Activated CD8-positive, alpha-beta memory T cell treated with anti-CD3 and anti-CD28 coated beads, Interleukin-2, amount 50 U/mL, for 1 hour (primary cell): ENCODE measurements at regions not wholly inside any gene's neighbourhood (a gene's known extent, or its start where the extent isn't known, plus 50 kb on each side); places are given as distances from the start of the nearest gene placed in this dataset.

Experiments
- DNase-seq: peaks from one replicate; pipeline ENCODE4 v3.0.0-alpha.2; 2020; ENCODE audit errors: extremely low read depth

DNA sequence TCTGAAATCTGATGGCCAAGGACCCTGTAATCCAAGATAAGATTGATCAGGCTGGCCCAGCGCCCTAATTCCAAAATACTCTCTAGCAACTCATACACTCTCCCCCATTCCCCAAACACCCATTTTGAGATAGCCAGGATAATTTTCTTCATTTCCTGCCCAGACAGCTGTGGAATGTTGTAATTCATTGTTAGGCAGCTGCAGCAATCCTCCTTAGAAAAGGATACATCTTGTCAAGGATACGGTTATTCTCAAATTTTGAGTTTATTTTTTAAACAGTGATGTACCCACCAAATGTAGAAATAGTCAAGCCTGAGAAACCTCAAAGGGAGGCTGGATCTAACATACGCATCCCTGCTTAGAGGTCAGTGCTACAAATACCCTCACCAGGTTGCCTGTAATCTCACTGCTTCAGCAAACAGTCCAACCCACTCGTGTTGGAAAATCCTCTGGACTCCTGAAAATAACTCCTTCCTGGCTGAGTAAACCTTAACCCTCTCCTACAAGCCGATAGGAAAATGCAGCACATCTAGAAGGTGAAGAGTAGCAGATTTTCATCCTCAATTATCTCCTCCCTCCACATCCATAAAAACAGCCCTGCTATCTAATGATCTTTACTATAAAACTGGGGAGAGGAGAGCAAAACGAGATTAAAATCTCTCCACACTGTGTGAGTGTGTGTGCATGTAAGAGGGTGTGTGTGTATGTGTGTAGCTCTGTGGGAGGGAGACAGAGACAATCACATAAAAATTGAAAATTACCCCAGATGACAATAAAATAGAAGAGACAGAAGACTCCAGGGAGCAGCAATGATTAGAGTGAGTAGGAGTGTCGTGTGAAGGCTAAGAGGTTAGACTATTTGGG, 683.1 kb downstream of the DIAPH3 start:
- DNase-seq = no peak

DNA sequence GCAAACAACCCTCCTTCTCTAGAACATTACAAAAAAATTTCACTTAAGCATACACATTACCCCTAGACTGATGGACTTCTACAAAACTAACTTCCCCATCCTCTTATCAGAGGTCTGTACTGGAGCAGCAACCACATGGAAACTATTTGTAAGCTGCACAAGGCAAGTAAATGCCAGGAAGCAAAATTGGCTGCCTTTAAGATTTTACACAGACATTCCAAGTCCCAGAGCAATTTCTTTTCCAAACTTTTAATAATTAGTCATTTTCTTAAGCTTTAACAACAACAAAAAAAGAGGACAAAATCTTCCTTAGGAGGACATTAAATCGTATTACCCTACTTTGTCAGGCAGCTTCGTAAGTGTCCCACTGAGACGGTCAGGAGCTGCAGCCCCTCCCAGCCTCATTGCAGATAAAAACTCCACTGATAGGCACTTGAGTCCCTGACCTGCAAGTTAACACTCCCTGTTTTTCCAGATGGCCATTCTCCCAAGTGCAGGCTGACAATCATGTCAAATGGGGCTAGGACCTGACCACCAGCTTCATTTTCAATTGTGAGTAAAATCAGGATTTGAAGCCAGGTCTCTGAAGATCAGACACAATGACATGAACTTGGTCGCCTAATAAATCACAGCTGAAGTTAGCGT, 680.1 kb downstream of the DIAPH3 start:
- no peak for DNase-seq

DNA sequence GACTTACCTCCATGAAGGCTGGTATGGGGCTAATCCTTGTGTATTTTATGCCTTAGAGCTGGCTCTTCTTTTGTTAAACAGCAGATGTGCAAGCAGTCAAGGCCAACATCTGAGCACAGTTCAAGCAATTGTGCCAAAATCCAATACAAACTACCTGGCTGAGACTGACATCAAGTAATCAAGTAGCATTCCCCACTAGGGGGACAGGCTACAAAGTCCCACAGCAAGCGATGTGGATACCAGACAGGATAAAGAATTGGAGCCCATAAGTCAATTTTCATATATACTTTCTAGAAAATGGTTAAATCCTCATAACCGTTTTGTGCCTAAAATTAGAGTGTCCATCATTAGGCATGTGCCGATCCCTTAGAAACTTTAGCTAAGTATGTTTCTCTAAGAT, 675.8 kb downstream of the DIAPH3 start:
- no peak for DNase-seq

GRCh38 chr13:59488436-59488835, 675.3 kb downstream of the DIAPH3 start:
- no peak for DNase-seq

DNA sequence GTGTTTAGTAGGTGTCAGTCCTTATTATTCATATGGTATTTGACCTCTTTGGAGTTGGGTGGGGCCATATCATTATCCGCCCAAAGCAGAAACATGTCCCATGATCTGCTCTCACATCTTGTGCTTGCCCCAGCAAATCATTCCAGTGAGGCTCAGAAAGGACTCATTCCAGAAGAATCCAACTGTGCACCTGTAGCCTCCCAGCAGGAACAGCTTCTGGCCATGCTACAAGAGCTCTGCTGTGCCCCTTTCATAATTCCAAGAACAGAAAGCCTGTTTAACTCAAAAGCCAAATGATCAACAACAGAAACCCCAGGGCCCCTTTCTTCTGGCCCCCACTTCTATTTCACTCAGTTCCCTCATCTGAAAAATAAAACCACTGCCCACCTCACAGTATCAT, 673.1 kb downstream of the DIAPH3 start:
- DNase-seq = no peak

DNA sequence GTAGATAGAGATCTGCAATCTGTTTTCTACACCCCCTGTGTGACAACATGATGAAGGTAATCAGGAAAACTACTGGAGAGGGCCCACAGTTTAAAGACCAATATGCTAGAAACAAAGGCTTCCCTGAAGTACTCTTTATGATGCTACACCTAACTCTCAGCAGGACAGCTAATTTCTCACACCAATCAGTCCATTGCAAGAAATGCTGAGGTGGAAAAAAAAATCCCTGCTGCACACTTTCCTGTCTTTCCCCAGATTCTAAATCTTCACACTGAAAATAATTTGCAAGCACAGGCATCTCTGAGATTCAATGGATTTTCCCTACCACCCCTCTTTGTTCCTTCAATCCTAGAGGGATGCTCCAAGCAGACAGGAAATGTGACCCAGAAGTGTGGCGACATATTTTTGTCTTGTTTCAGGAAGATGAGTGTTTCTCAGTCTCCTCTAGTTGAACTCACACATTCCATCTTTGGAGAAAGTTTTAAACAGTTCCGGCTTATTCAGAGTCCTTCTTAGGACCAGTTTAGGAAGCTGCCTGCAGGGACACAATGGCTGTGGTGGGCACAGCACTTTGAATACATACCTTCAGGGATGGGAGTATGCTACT, 671.6 kb downstream of the DIAPH3 start:
- no peak for DNase-seq

- DNase-seq = no peak
Observed at GRCh38 chr13:59493436-59493965, 670.2 kb downstream of the DIAPH3 start.

- DNase-seq = no peak
Observed at GRCh38 chr13:59494151-59494550, 669.6 kb downstream of the DIAPH3 start.

DNA sequence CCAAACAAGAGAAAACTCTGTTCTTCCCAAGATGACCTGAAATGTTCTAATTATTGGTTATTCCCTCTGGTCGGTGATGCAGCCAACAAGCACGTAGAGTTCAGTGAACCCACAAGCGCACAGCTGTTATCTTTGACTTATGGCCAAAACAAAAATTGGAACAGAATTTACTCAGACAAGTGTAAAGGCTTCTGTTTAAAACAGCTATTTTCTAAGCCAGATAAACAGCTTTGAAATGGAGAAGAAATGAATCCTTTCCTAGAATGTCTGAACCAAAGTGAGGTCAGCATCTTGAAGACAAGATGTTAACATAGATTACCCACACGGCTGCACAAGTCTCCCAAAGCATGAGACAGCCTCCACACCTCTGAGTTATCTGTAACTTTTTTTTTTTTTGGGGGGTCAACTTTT, 669.2 kb downstream of the DIAPH3 start:
- no peak for DNase-seq

GRCh38 chr13:59495299-59495698, 668.4 kb downstream of the DIAPH3 start:
- DNase-seq = no peak

DNA sequence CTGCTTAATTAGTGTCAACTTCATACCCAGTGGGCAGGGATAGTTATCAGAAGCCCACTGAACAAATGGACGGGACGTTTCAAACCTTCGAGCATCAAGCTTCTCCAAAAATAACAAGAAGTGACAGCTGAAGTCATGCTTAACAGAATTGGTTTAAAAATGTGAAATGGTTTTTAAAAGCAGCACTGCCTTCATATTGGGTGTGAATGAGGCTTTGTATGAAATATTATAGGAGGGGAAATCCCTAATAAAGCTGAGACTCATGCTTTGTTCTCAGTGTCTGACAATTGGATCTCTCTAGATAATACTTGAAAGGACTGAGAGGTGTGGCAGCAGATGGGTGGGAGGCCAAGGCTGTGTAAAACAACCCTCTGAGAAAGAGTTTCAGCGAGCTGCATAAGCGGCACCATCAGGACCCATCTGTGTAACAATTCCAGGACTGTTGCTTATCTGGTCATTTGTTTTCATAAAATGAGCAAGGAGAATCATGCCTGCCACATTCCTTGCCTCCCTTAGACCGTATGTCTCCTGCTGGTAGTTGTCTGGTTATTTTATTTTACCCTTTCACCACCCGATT, 667.7 kb downstream of the DIAPH3 start:
- no peak for DNase-seq

GRCh38 chr13:59497621-59498247, 666.0 kb downstream of the DIAPH3 start:
- DNase-seq = no peak

- DNase-seq = no peak
Observed at GRCh38 chr13:59501004-59501403, 662.7 kb downstream of the DIAPH3 start.

DNA sequence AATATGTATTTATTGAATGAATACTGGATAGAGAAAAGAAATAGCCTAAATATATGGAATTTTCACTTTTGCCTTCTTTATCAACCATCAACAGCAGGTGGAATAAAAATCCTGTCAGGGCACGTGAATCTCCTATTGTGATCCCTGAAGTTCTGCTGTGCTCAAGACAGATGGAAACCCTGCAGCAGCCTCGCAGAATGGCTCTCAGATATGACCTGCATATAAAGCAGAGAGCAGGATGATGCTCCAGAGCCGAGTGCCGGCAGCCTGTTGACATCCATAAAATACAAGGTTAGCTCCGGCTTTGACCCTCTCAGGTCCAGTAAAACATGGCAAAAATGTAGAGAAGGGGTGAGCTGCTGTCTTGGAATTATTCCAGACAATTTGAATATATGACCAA, 659.3 kb downstream of the DIAPH3 start:
- no peak for DNase-seq

DNA sequence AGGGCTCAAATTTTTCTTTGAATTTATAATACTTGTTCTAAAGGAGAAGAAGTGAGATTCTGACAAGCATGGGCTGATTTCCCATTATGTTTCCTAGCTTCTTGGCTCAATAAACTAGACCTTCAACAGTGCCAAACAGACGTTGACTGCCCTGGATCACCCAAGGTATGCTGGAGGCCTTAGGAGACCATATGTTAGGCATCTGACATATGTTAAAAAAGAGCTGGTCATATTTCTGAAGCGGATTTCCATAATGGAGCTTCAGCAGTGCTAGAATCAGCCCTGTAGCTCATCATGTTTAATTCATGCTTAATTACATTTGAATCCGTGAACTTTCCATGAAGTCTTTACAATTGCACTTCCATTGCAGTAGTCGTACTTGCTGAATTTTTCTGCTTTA, 653.3 kb downstream of the DIAPH3 start:
- no peak for DNase-seq

GRCh38 chr13:59513686-59514085, 650.0 kb downstream of the DIAPH3 start:
- no peak for DNase-seq

GRCh38 chr13:59514316-59514715, 649.4 kb downstream of the DIAPH3 start:
- no peak for DNase-seq

GRCh38 chr13:59519819-59520218, 643.9 kb downstream of the DIAPH3 start:
- DNase-seq = no peak

- DNase-seq = no peak
Observed at GRCh38 chr13:59521549-59521948, 642.2 kb downstream of the DIAPH3 start.

DNA sequence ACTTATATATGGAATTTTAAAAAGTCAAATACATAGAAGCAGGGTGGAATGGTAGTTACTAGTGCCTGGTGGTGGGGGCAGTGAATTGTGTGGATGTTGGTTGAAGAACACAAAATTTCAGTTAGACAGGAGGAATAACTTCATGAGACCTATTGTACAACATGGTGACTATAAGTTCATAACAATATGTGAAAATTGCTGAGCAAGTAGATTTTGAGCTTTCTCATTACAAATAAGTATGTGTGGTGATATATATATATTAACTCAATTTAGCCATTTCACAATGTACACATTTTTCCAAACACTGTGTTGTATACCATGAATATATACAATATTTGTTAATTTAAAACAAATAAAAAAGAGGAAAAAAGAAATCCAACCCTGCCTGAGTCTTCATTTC, 641.1 kb downstream of the DIAPH3 start:
- DNase-seq = no peak

DNA sequence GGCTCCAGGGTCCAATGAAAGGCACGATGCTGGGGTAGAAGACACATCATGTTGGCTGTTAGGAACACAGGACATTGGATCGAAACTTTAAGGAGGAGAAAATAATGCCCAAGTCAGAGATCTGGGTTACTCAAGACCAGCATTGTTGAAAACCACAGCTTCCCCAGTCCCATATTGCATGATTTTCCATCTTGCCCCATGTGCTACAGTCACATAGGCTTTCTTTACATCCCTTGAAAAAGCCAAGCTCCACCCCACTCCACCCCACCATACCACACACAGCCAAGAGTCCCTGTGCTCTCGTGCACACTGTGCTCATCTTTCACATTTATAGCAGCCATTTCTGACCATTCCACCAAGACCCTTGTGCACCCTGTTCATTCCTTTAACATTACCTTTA, 636.2 kb downstream of the DIAPH3 start:
- DNase-seq = no peak

DNA sequence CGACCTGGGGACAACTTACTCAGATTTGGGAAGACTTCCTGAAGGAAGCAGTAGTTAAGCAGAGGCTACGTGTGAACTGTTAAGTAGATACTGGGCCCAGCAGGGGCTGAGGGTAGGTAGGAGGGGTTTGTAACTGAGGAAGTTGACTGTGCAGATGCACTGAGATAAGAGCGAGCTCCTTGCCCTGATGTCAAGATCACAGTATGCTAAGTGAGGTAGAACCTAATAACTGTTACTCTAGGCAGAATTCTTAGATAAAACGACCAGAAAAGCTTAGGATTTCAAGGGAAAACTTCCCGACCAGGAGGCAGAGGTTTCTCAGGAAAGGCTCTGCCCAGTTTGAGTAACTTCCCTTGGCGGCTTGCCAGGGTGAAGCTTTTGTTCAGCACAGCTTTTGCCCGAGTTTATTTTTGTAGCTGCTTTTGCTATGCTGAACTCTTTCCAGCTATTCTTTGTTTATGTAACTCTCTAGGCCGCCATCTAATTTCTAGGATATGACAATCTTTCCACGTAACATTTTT, 632.1 kb downstream of the DIAPH3 start:
- DNase-seq = no peak
